HG03060 (cell line): ENCODE measurements at regions not wholly inside any gene's neighbourhood (a gene's known extent, or its start where the extent isn't known, plus 50 kb on each side); places are given as distances from the start of the nearest gene placed in this dataset.
"Not testable (repeated sequence)": the region's sequence is repeated elsewhere in the genome, so short reads cannot be mapped to it uniquely, and the experiment has no call there.

Experiments used
- ATAC-seq: cut with Tn5 transposase; IDR thresholded peaks from one replicate; pipeline ENCODE4 v1.9.1; 2021; ENCODE audit warnings: low read depth, moderate number of reproducible peaks; ENCODE audit not compliant: unreplicated experiment

- ATAC-seq: no peak
These were observed 50.5 kb upstream of the GRIN2A start for GRCh38 chr16:10232757-10233156.

GRCh38 chr16:10239640-10240039 is 57.4 kb upstream of the GRIN2A start:
- no peak for ATAC-seq

GRCh38 chr16:10240854-10241613 is 58.8 kb upstream of the GRIN2A start:
- ATAC-seq: no peak

GRCh38 chr16:10242097-10242496 is 59.9 kb upstream of the GRIN2A start:
- ATAC-seq: no peak

GRCh38 chr16:10242916-10243315 is 60.7 kb upstream of the GRIN2A start:
- no peak for ATAC-seq

GRCh38 chr16:10245002-10245401 is 62.8 kb upstream of the GRIN2A start:
- ATAC-seq: no peak

GRCh38 chr16:10250137-10250828 is 68.1 kb upstream of the GRIN2A start:
- no peak for ATAC-seq

- ATAC-seq: no peak
These were observed 69.9 kb upstream of the GRIN2A start for GRCh38 chr16:10252155-10252554.

- no peak for ATAC-seq
These were observed 71.2 kb upstream of the GRIN2A start for GRCh38 chr16:10253409-10253808.

- no peak for ATAC-seq
These were observed 73.5 kb upstream of the GRIN2A start for GRCh38 chr16:10255728-10256127.

- ATAC-seq: no peak
These were observed 74.8 kb upstream of the GRIN2A start for GRCh38 chr16:10256784-10257641.

GRCh38 chr16:10257642-10258251 is 75.5 kb upstream of the GRIN2A start:
- ATAC-seq: not testable (repeated sequence)

- ATAC-seq: not testable (repeated sequence)
These were observed 76.8 kb upstream of the GRIN2A start for GRCh38 chr16:10258930-10259603.

GRCh38 chr16:10261077-10261476 is 78.8 kb upstream of the GRIN2A start:
- no peak for ATAC-seq

- not testable (repeated sequence) for ATAC-seq
These were observed 79.3 kb upstream of the GRIN2A start for GRCh38 chr16:10261526-10261925.

GRCh38 chr16:10262377-10263132 is 80.3 kb upstream of the GRIN2A start:
- ATAC-seq: no peak

- ATAC-seq: no peak
These were observed 83.8 kb upstream of the GRIN2A start for GRCh38 chr16:10265770-10266615.

- peak; percentile 49 for ATAC-seq
These were observed 84.6 kb upstream of the GRIN2A start for GRCh38 chr16:10266809-10267208.

GRCh38 chr16:10269632-10270031 is 87.4 kb upstream of the GRIN2A start:
- no peak for ATAC-seq
